Neural cell (in vitro differentiated cells): ENCODE measurements at regions not wholly inside any gene's neighbourhood (a gene's known extent, or its start where the extent isn't known, plus 50 kb on each side); places are given as distances from the start of the nearest gene placed in this dataset.

Source experiments
- H2AFZ ChIP-seq: fragments of 200-600, 300-800 bp; sonication (generic), shearing (Covaris generic); 2 replicates; pipeline ENCODE4 v1.6.0; 2014; ENCODE audit warnings: low read depth, mild to moderate bottlenecking, antibody characterized with exemption, low read length, moderate library complexity
- H3F3A ChIP-seq: fragments of 200-600 bp; shearing (Covaris generic); 2 replicates; pipeline ENCODE4 v1.6.1; 2016; ENCODE audit warnings: mild to moderate bottlenecking, moderate library complexity, mixed read lengths, antibody characterized with exemption, low read length; ENCODE audit not compliant: insufficient read depth, poor library complexity, severe bottlenecking
- H3K27ac ChIP-seq: fragments of 200-600, 300-800 bp; sonication (generic), shearing (Covaris generic); 2 replicates; pipeline ENCODE4 v1.5.1; 2014; ENCODE audit warnings: mild to moderate bottlenecking, low read length, moderate library complexity
- H3K27me3 ChIP-seq: fragments of 300-800, 200-600 bp; sonication (generic), shearing (Covaris generic); 2 replicates; pipeline ENCODE4 v1.6.0; 2014; ENCODE audit warnings: mild to moderate bottlenecking, low read depth, low read length, moderate library complexity; ENCODE audit not compliant: insufficient read depth
- H3K36me3 ChIP-seq: fragments of 300-800, 200-600 bp; sonication (generic), shearing (Covaris generic); 2 replicates; pipeline ENCODE4 v1.5.1; 2014; ENCODE audit warnings: mild to moderate bottlenecking, antibody characterized with exemption, low read length, moderate library complexity; ENCODE audit not compliant: insufficient read depth
- H3K4me2 ChIP-seq: fragments of 300-800, 200-600 bp; sonication (generic), shearing (Covaris generic); 2 replicates; pipeline ENCODE4 v1.6.0; 2014; ENCODE audit warnings: mild to moderate bottlenecking, low read length
- H3K4me3 ChIP-seq: fragments of 300-800, 200-600 bp; sonication (generic), shearing (Covaris generic); 2 replicates; pipeline ENCODE4 v1.5.1; 2014; ENCODE audit warnings: mild to moderate bottlenecking, low read length, moderate library complexity
- H3K79me2 ChIP-seq: fragments of 200-600 bp; shearing (Covaris generic); replicated peaks from 2 replicates; pipeline ENCODE4 v1.6.0; 2014; ENCODE audit warnings: mild to moderate bottlenecking, low read length, moderate library complexity; ENCODE audit not compliant: insufficient read depth
- H3K9ac ChIP-seq: fragments of 300-800, 200-600 bp; sonication (generic), shearing (Covaris generic); 2 replicates; pipeline ENCODE4 v1.6.1; 2016; ENCODE audit warnings: mild to moderate bottlenecking, low read length, mixed read lengths
- H3K9me2 ChIP-seq: fragments of 200-600 bp; shearing (Covaris generic); 2 replicates; pipeline ENCODE4 v1.6.1; 2016; ENCODE audit warnings: mild to moderate bottlenecking, low read length, mixed read lengths; ENCODE audit not compliant: insufficient read depth
- H3K9me3 ChIP-seq: fragments of 200-600, 300-800 bp; sonication (generic), shearing (Covaris generic); 2 replicates; pipeline ENCODE4 v1.6.1; 2016; ENCODE audit warnings: mild to moderate bottlenecking, mixed run types, low read length, moderate library complexity, mixed read lengths
- H4K20me1 ChIP-seq: fragments of 200-600 bp; shearing (Covaris generic); 2 replicates; pipeline ENCODE4 v1.6.1; 2016; ENCODE audit warnings: mild to moderate bottlenecking, mixed run types; ENCODE audit not compliant: insufficient read depth
- EP300 ChIP-seq: fragments of 450-650 bp; conservative IDR thresholded peaks from 2 replicates; pipeline ENCODE4 v1.6.1; 2014; ENCODE audit warnings: antibody characterized with exemption, mild to moderate bottlenecking, moderate library complexity; ENCODE audit not compliant: poor library complexity, severe bottlenecking
- EZH2 ChIP-seq: fragments of 200-600, 300-800 bp; shearing (Covaris generic), sonication (generic); IDR thresholded peaks from 2 replicates; pipeline ENCODE4 v1.6.1; 2014; ENCODE audit warnings: antibody characterized with exemption, low read length, borderline replicate concordance, mild to moderate bottlenecking; ENCODE audit not compliant: insufficient read depth, poor library complexity, severe bottlenecking
- MXI1 ChIP-seq: fragments of 450-650 bp; conservative IDR thresholded peaks from 2 replicates; pipeline ENCODE4 v1.6.1; 2014; ENCODE audit warnings: antibody characterized with exemption, mild to moderate bottlenecking; ENCODE audit not compliant: poor library complexity, severe bottlenecking
- POLR2AphosphoS5 ChIP-seq: IDR thresholded peaks from 2 replicates; pipeline ENCODE4 v1.6.1; 2012
- RAD21 ChIP-seq: fragments of 450-650 bp; conservative IDR thresholded peaks from 2 replicates; pipeline ENCODE4 v1.6.1; 2014; ENCODE audit warnings: antibody characterized with exemption, mild to moderate bottlenecking, moderate library complexity
- SMC3 ChIP-seq: fragments of 450-650 bp; conservative IDR thresholded peaks from 2 replicates; pipeline ENCODE4 v1.6.1; 2014; ENCODE audit warnings: antibody characterized with exemption, mild to moderate bottlenecking, moderate library complexity; ENCODE audit not compliant: poor library complexity
- TAF1 ChIP-seq: IDR thresholded peaks from 2 replicates; pipeline ENCODE4 v1.6.1; 2012; ENCODE audit warnings: low read depth
- TF ChIP-seq, protein P1 (sequence below): IDR thresholded peaks from 2 replicates; pipeline ENCODE4 v1.6.1; 2012; ENCODE audit warnings: borderline replicate concordance
- TF ChIP-seq, protein P2 (sequence below): fragments of 450-650 bp; IDR thresholded peaks from 2 replicates; pipeline ENCODE4 v1.5.1; 2014; ENCODE audit warnings: antibody characterized with exemption, mild to moderate bottlenecking, moderate library complexity; ENCODE audit not compliant: poor library complexity, severe bottlenecking

DNA sequence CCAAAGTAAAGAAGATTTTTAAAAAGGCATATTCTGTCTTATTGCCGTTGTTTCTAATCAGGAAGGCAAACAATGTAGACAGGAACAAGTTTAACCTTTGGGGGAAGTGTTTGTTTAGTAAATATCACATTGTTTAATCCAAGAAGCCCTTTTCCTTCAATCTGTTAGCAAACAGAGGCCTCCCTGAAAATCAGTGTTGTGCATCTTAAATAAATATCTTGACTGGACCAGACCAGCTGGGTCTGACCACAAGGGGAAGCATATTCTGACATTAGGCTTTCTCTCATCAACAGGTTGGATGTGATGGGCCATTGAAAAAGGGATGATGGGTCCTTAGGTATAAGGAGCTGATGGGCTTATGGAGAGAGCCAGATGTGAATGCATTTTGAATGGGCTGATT is 81.8 kb upstream of the SGIP1 start:
- no peaks in the 10 kb centered on the region for H3K79me2 ChIP-seq
- H3K4me2 ChIP-seq = no peak overlapping the region
- no peaks in the 10 kb centered on the region for H4K20me1 ChIP-seq
- H3K27me3 ChIP-seq = no peaks in the 10 kb centered on the region
- no peaks in the 10 kb centered on the region for H3K9me2 ChIP-seq
- no peaks in the 10 kb centered on the region for H3F3A ChIP-seq
- H3K9me3 ChIP-seq = no peaks in the 10 kb centered on the region
- H2AFZ ChIP-seq = no peak overlapping the region
- TF ChIP-seq EP300 (no peak), TAF1 (no peak), RAD21 (no peak), EZH2 (no peak), POLR2AphosphoS5 (no peak)
- TF ChIP-seq, protein P1, sequence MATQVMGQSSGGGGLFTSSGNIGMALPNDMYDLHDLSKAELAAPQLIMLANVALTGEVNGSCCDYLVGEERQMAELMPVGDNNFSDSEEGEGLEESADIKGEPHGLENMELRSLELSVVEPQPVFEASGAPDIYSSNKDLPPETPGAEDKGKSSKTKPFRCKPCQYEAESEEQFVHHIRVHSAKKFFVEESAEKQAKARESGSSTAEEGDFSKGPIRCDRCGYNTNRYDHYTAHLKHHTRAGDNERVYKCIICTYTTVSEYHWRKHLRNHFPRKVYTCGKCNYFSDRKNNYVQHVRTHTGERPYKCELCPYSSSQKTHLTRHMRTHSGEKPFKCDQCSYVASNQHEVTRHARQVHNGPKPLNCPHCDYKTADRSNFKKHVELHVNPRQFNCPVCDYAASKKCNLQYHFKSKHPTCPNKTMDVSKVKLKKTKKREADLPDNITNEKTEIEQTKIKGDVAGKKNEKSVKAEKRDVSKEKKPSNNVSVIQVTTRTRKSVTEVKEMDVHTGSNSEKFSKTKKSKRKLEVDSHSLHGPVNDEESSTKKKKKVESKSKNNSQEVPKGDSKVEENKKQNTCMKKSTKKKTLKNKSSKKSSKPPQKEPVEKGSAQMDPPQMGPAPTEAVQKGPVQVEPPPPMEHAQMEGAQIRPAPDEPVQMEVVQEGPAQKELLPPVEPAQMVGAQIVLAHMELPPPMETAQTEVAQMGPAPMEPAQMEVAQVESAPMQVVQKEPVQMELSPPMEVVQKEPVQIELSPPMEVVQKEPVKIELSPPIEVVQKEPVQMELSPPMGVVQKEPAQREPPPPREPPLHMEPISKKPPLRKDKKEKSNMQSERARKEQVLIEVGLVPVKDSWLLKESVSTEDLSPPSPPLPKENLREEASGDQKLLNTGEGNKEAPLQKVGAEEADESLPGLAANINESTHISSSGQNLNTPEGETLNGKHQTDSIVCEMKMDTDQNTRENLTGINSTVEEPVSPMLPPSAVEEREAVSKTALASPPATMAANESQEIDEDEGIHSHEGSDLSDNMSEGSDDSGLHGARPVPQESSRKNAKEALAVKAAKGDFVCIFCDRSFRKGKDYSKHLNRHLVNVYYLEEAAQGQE = no peak
- TF ChIP-seq, protein P2, sequence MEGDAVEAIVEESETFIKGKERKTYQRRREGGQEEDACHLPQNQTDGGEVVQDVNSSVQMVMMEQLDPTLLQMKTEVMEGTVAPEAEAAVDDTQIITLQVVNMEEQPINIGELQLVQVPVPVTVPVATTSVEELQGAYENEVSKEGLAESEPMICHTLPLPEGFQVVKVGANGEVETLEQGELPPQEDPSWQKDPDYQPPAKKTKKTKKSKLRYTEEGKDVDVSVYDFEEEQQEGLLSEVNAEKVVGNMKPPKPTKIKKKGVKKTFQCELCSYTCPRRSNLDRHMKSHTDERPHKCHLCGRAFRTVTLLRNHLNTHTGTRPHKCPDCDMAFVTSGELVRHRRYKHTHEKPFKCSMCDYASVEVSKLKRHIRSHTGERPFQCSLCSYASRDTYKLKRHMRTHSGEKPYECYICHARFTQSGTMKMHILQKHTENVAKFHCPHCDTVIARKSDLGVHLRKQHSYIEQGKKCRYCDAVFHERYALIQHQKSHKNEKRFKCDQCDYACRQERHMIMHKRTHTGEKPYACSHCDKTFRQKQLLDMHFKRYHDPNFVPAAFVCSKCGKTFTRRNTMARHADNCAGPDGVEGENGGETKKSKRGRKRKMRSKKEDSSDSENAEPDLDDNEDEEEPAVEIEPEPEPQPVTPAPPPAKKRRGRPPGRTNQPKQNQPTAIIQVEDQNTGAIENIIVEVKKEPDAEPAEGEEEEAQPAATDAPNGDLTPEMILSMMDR = no peak
- no peak overlapping the region for H3K9ac ChIP-seq
- no peak overlapping the region for H3K4me3 ChIP-seq
- no peaks in the 10 kb centered on the region for H3K36me3 ChIP-seq
- no peak overlapping the region for H3K27ac ChIP-seq

DNA sequence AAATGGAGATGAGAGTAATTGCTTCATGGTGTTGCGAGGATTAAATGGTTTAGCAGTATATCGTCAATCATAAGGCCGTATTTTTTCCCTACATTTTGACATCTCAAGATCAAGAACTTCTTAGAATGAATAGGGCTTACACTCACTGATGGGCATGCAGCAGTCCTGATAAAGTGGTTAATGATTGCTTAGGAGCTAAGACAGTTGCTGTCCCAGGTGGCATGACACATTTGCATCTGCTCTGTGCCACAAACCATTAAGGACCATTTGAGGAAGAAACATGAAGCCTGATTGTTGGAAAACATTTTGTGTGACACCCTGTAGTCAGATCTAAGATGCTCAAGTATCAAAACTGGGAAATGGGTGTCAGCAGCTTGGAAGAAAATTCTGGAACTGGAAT is 81.0 kb upstream of the SGIP1 start:
- Histone ChIP-seq H3F3A (no peaks in the 10 kb centered on the region), H4K20me1 (no peaks in the 10 kb centered on the region), H3K9me3 (no peaks in the 10 kb centered on the region), H3K4me2 (no peak overlapping the region), H2AFZ (no peak overlapping the region), H3K9ac (no peak overlapping the region), H3K36me3 (no peaks in the 10 kb centered on the region), H3K79me2 (no peaks in the 10 kb centered on the region), H3K27ac (no peak overlapping the region), H3K9me2 (no peaks in the 10 kb centered on the region), H3K27me3 (no peaks in the 10 kb centered on the region), H3K4me3 (no peak overlapping the region)
- TF ChIP-seq TAF1 = no peak
- TF ChIP-seq, protein P1 = no peak
- TF ChIP-seq RAD21 = no peak
- TF ChIP-seq MXI1 = no peak
- TF ChIP-seq, protein P2 = no peak
- TF ChIP-seq EP300 = no peak
- no peak for TF ChIP-seq SMC3
- TF ChIP-seq POLR2AphosphoS5 = no peak
- TF ChIP-seq EZH2 = no peak
